ENCODE measurements at regions not wholly inside any gene's neighbourhood (a gene's known extent, or its start where the extent isn't known, plus 50 kb on each side); places are given as distances from the start of the nearest gene placed in this dataset.

- no peak for TF ChIP-seq CEBPB (IDR thresholded peaks at IDR 0.05)
- TF ChIP-seq FOXM1 (IDR thresholded peaks at IDR 0.05; ENCODE audit: borderline replicate concordance, low read depth): no peak
Observed at GRCh38 chr3:88535563-88535962, 385.8 kb downstream of the C3orf38 start.

DNA sequence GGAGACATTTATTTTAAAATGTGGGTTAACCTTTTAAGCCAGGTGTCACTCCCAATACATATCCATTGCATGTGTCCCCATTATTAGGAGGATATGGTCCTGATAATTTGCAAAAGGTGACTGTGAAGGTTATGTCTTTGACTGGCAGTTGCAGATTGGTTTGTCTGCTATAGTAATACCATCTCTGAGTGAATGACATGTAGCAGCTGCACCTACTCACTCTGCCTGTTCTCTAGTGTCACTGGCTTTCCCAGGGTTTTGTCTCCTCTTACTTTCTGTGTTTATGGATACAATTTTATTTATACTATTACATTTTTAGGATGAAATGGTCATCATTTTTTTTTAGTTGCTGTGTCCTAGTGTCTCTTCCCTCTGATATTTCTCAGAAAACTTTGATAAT is 393.2 kb downstream of the C3orf38 start:
- TF ChIP-seq TCF12 (IDR thresholded peaks at IDR 0.05; ENCODE audit: low read depth) (no peak), NFIC (IDR thresholded peaks at IDR 0.05) (no peak), RAD21 (IDR thresholded peaks at IDR 0.05; ENCODE audit: low read depth) (no peak), TAF1 (IDR thresholded peaks at IDR 0.05; ENCODE audit: low read depth) (no peak), CEBPB (IDR thresholded peaks at IDR 0.05) (no peak), ZBTB7A (IDR thresholded peaks at IDR 0.05; ENCODE audit: low read depth) (no peak)
- TF ChIP-seq, protein P1, sequence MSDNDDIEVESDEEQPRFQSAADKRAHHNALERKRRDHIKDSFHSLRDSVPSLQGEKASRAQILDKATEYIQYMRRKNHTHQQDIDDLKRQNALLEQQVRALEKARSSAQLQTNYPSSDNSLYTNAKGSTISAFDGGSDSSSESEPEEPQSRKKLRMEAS (IDR thresholded peaks at IDR 0.05): no peak

DNA sequence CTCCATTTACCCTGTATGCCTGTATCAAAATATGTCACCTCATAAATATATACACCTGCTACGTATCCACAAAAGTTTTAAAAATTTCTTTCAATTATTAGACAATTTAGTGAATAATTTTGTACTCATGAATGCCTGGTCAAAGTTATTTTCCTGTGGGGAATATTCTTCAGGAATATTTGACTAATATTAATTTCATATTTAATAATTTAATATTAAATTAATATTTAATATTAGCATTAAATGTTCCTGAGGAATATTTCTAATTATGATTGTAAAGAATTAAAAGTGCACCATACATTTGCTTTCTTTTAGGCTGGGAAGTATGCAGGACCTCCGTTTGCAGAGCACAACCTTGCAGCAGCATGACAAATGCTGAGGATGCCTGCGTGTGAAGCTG is 422.7 kb downstream of the C3orf38 start:
- no peak for TF ChIP-seq EGR1 (IDR thresholded peaks at IDR 0.05)
- TF ChIP-seq EP300 (IDR thresholded peaks at IDR 0.05; ENCODE audit: borderline replicate concordance): no peak
- no peak for TF ChIP-seq REST (IDR thresholded peaks at IDR 0.05; ENCODE audit: low read depth)
- TF ChIP-seq CEBPB (IDR thresholded peaks at IDR 0.05): no peak
- no peak for TF ChIP-seq NFIC (IDR thresholded peaks at IDR 0.05)
- TF ChIP-seq, protein P1 (IDR thresholded peaks at IDR 0.05): no peak
- no peak for TF ChIP-seq YY1 (IDR thresholded peaks at IDR 0.05; ENCODE audit: low read depth)
- TF ChIP-seq TAF1 (IDR thresholded peaks at IDR 0.05; ENCODE audit: low read depth): no peak
- TF ChIP-seq RAD21 (IDR thresholded peaks at IDR 0.05; ENCODE audit: low read depth): no peak
- TF ChIP-seq ZBTB7A (IDR thresholded peaks at IDR 0.05; ENCODE audit: low read depth): no peak
- TF ChIP-seq FOXM1 (IDR thresholded peaks at IDR 0.05; ENCODE audit: borderline replicate concordance, low read depth): no peak
- no peak for TF ChIP-seq CREB1 (IDR thresholded peaks at IDR 0.05; ENCODE audit: low read depth)
- TF ChIP-seq USF1 (IDR thresholded peaks at IDR 0.05): no peak
- TF ChIP-seq TCF12 (IDR thresholded peaks at IDR 0.05; ENCODE audit: low read depth): no peak
- TF ChIP-seq TEAD4 (IDR thresholded peaks at IDR 0.05): no peak

DNA sequence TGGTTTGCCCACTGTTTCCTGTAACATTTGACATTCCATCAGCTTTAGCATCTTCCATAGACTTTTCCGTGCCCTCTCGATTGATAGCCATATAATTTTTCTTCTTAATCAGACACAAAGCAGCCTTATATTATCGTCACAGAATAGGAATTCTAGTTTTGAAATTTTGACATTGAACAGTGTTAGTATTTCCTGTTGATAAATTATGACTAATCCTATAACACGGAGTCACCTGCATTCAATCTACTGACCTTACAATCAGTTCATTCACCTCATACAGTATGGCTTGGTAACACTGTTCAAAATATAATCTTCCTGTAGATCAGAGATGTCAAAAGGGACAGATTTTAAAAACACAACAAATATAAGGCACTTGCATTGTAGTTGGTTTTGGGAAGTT is 423.7 kb downstream of the C3orf38 start:
- no peak for TF ChIP-seq TAF1 (IDR thresholded peaks at IDR 0.05; ENCODE audit: low read depth)
- TF ChIP-seq YY1 (IDR thresholded peaks at IDR 0.05; ENCODE audit: low read depth): no peak
- TF ChIP-seq CEBPB (IDR thresholded peaks at IDR 0.05): no peak
- no peak for TF ChIP-seq RAD21 (IDR thresholded peaks at IDR 0.05; ENCODE audit: low read depth)
- TF ChIP-seq REST (IDR thresholded peaks at IDR 0.05; ENCODE audit: low read depth): no peak
- no peak for TF ChIP-seq EGR1 (IDR thresholded peaks at IDR 0.05)
- TF ChIP-seq CREB1 (IDR thresholded peaks at IDR 0.05; ENCODE audit: low read depth): no peak
- TF ChIP-seq FOXM1 (IDR thresholded peaks at IDR 0.05; ENCODE audit: borderline replicate concordance, low read depth): no peak
- TF ChIP-seq ZBTB7A (IDR thresholded peaks at IDR 0.05; ENCODE audit: low read depth): no peak
- TF ChIP-seq USF1 (IDR thresholded peaks at IDR 0.05): no peak
- TF ChIP-seq TCF12 (IDR thresholded peaks at IDR 0.05; ENCODE audit: low read depth): no peak
- no peak for TF ChIP-seq NFIC (IDR thresholded peaks at IDR 0.05)
- TF ChIP-seq, protein P1 (IDR thresholded peaks at IDR 0.05): no peak
- TF ChIP-seq TEAD4 (IDR thresholded peaks at IDR 0.05): no peak
- no peak for TF ChIP-seq EP300 (IDR thresholded peaks at IDR 0.05; ENCODE audit: borderline replicate concordance)

DNA sequence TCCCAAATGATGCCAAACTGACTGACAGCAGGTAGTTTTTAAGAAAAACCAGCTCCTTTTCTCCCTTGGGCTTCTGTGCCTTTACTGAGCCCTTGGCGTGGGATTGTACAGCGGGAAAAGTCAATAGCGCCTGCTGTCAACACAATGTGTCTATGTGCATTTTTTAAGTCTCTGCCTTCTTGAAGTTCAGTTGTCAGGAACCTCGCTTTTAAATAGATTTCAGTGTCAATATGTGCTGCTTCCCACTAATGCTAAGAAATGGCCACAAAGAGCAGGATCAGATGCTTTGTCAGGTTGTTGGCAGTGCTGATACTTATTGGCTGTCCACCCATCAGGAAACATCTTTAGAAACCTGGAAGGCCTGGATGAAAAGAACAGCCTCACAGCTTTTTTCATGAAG is 424.4 kb downstream of the C3orf38 start:
- TF ChIP-seq TAF1 (IDR thresholded peaks at IDR 0.05; ENCODE audit: low read depth) (no peak), ZBTB7A (IDR thresholded peaks at IDR 0.05; ENCODE audit: low read depth) (no peak), YY1 (IDR thresholded peaks at IDR 0.05; ENCODE audit: low read depth) (no peak), USF1 (IDR thresholded peaks at IDR 0.05) (no peak), RAD21 (IDR thresholded peaks at IDR 0.05; ENCODE audit: low read depth) (no peak), CEBPB (IDR thresholded peaks at IDR 0.05) (no peak), EP300 (IDR thresholded peaks at IDR 0.05; ENCODE audit: borderline replicate concordance) (no peak), NFIC (IDR thresholded peaks at IDR 0.05) (no peak), EGR1 (IDR thresholded peaks at IDR 0.05) (no peak)

- TF ChIP-seq FOXM1 (IDR thresholded peaks at IDR 0.05; ENCODE audit: borderline replicate concordance, low read depth): no peak
- no peak for TF ChIP-seq EGR1 (IDR thresholded peaks at IDR 0.05)
- no peak for TF ChIP-seq RAD21 (IDR thresholded peaks at IDR 0.05; ENCODE audit: low read depth)
- no peak for TF ChIP-seq REST (IDR thresholded peaks at IDR 0.05; ENCODE audit: low read depth)
- TF ChIP-seq ZBTB7A (IDR thresholded peaks at IDR 0.05; ENCODE audit: low read depth): no peak
- no peak for TF ChIP-seq TAF1 (IDR thresholded peaks at IDR 0.05; ENCODE audit: low read depth)
- TF ChIP-seq TEAD4 (IDR thresholded peaks at IDR 0.05): no peak
- no peak for TF ChIP-seq NFIC (IDR thresholded peaks at IDR 0.05)
- TF ChIP-seq EP300 (IDR thresholded peaks at IDR 0.05; ENCODE audit: borderline replicate concordance): no peak
- TF ChIP-seq CEBPB (IDR thresholded peaks at IDR 0.05): no peak
- TF ChIP-seq, protein P1 (IDR thresholded peaks at IDR 0.05): no peak
- TF ChIP-seq CREB1 (IDR thresholded peaks at IDR 0.05; ENCODE audit: low read depth): no peak
- no peak for TF ChIP-seq YY1 (IDR thresholded peaks at IDR 0.05; ENCODE audit: low read depth)
- no peak for TF ChIP-seq USF1 (IDR thresholded peaks at IDR 0.05)
- TF ChIP-seq TCF12 (IDR thresholded peaks at IDR 0.05; ENCODE audit: low read depth): no peak
Observed at GRCh38 chr3:88584451-88584850, 434.7 kb downstream of the C3orf38 start.
